HEK293 (cell line): ENCODE measurements at regions not wholly inside any gene's neighbourhood (a gene's known extent, or its start where the extent isn't known, plus 50 kb on each side); places are given as distances from the start of the nearest gene placed in this dataset.

Experiments
- CTCF ChIA-PET: fragments of 350-600 bp; formaldehyde crosslinking; extraction: SDS; loops from one replicate; lab custom pipeline; 2021; ENCODE audit warnings: antibody characterized with exemption; lab: Yijun Ruan, JAX
- POLR2A ChIA-PET: fragments of 300-600 bp; formaldehyde crosslinking; extraction: SDS; loops from one replicate; lab custom pipeline; 2020; ENCODE audit warnings: antibody characterized with exemption, inconsistent platforms; lab: Yijun Ruan, JAX
- H3K27ac ChIP-seq: fragments of 200-500 bp; sonication (Bioruptor generic); 2 replicates; pipeline ENCODE4 v1.5.1; 2014; ENCODE audit warnings: low read depth, low read length, control low read depth, inconsistent platforms; ENCODE audit errors: extremely low read depth
- H3K36me3 ChIP-seq, 2 experiments: fragments of 200-500 bp in 1 of 2; sonication (Bioruptor generic) in 1 of 2; 1 replicate in 1 of 2; 2 replicates in 1 of 2; pipeline ENCODE4 v1.5.1; 2014 to 2017; ENCODE audit warnings: inconsistent platforms in 2 of 2, low read length in 2 of 2; ENCODE audit not compliant: control insufficient read depth in 2 of 2, insufficient read depth in 1 of 2
- H3K4me1 ChIP-seq: fragments of 200-500 bp; sonication (Bioruptor generic); 2 replicates; pipeline ENCODE4 v1.5.1; 2014; ENCODE audit warnings: mild to moderate bottlenecking, low read length, inconsistent platforms; ENCODE audit not compliant: control insufficient read depth, insufficient read depth
- H3K4me3 ChIP-seq: 2 replicates; pipeline ENCODE4 v1.5.1; 2011; ENCODE audit warnings: low read depth, mild to moderate bottlenecking, control low read depth, low read length, moderate library complexity
- H3K9me3 ChIP-seq: fragments of 200-500 bp; sonication (Bioruptor generic); 2 replicates; pipeline ENCODE4 v1.5.1; 2014; ENCODE audit warnings: low read depth, low read length, inconsistent platforms; ENCODE audit not compliant: control insufficient read depth, insufficient read depth
- ATF2 ChIP-seq: fragments of 450-650 bp; formaldehyde crosslinking; IDR thresholded peaks from 2 replicates; pipeline ENCODE4 v1.5.1; 2016; ENCODE audit warnings: missing biosample characterization, missing genetic modification characterization, low read depth
- BCL11B ChIP-seq: fragments of 450-650 bp; formaldehyde crosslinking; IDR thresholded peaks from 2 replicates; pipeline ENCODE4 v1.5.1; 2016; ENCODE audit warnings: low read depth, missing biosample characterization, missing genetic modification characterization
- HOXD13 ChIP-seq: sonication (generic); formaldehyde crosslinking; IDR thresholded peaks from 2 replicates; pipeline ENCODE4 v1.8.0; 2022; ENCODE audit warnings: missing genetic modification reagents, borderline replicate concordance
- OVOL3 ChIP-seq: fragments of 450-650 bp; formaldehyde crosslinking; IDR thresholded peaks from 2 replicates; pipeline ENCODE4 v1.5.1; 2016; ENCODE audit warnings: missing biosample characterization, missing genetic modification characterization
- SETDB1 ChIP-seq: IDR thresholded peaks from one replicate; pipeline ENCODE4 v1.6.1; 2017; ENCODE audit warnings: mild to moderate bottlenecking, low read length, moderate library complexity, mixed read lengths; ENCODE audit not compliant: insufficient read length
- TCF7L2 ChIP-seq: IDR thresholded peaks from 2 replicates; pipeline ENCODE4 v1.6.1; 2011; ENCODE audit warnings: low read depth, mild to moderate bottlenecking, inconsistent platforms, low read length, moderate library complexity, borderline replicate concordance
- TRIM28 ChIP-seq: IDR thresholded peaks from 2 replicates; pipeline ENCODE4 v1.6.1; 2011; ENCODE audit warnings: low read length, control low read depth, borderline replicate concordance
- ZBTB7A ChIP-seq: fragments of 450-650 bp; formaldehyde crosslinking; IDR thresholded peaks from 2 replicates; pipeline ENCODE4 v1.5.1; 2016; ENCODE audit warnings: low read depth, missing biosample characterization, missing genetic modification characterization
- ZFHX2 ChIP-seq: fragments of 450-650 bp; formaldehyde crosslinking; conservative IDR thresholded peaks from 2 replicates; pipeline ENCODE4 v1.5.1; 2016; ENCODE audit warnings: missing biosample characterization, missing genetic modification characterization
- ZFP41 ChIP-seq: fragments of 450-650 bp; formaldehyde crosslinking; IDR thresholded peaks from 2 replicates; pipeline ENCODE4 v1.5.1; 2016; ENCODE audit warnings: missing biosample characterization, missing genetic modification characterization, borderline replicate concordance
- ZNF146 ChIP-seq: fragments of 450-650 bp; formaldehyde crosslinking; IDR thresholded peaks from 2 replicates; pipeline ENCODE4 v1.5.1; 2016; ENCODE audit warnings: missing biosample characterization, missing genetic modification characterization
- ZNF148 ChIP-seq: fragments of 450-650 bp; formaldehyde crosslinking; IDR thresholded peaks from 2 replicates; pipeline ENCODE4 v1.5.0; 2017; ENCODE audit warnings: missing biosample characterization, missing genetic modification characterization, borderline replicate concordance
- ZNF23 ChIP-seq: fragments of 450-650 bp; formaldehyde crosslinking; IDR thresholded peaks from 2 replicates; pipeline ENCODE4 v1.5.1; 2016; ENCODE audit warnings: missing biosample characterization, missing genetic modification characterization, borderline replicate concordance
- ZNF274 ChIP-seq, 2 experiments: fragments of 200-500 bp in 1 of 2; fragments of 450-650 bp in 1 of 2; sonication (Bioruptor generic) in 1 of 2; formaldehyde crosslinking in 1 of 2; IDR thresholded peaks; 2 replicates each; pipeline versions ENCODE4 v1.5.1 to v1.6.1; 2014 to 2016; ENCODE audit warnings: borderline replicate concordance in 1 of 2, inconsistent platforms in 1 of 2, low read length in 1 of 2, missing biosample characterization in 1 of 2, missing genetic modification characterization in 1 of 2
- ZNF302 ChIP-seq: fragments of 450-650 bp; formaldehyde crosslinking; IDR thresholded peaks from 2 replicates; pipeline ENCODE4 v1.5.1; 2016; ENCODE audit warnings: missing biosample characterization, missing genetic modification characterization, low read depth
- ZNF311 ChIP-seq: fragments of 450-650 bp; formaldehyde crosslinking; IDR thresholded peaks from 2 replicates; pipeline ENCODE4 v1.5.1; 2017; ENCODE audit warnings: missing biosample characterization, missing genetic modification characterization, borderline replicate concordance
- ZNF473 ChIP-seq: fragments of 450-650 bp; formaldehyde crosslinking; IDR thresholded peaks from 2 replicates; pipeline ENCODE4 v1.5.1; 2017; ENCODE audit warnings: missing biosample characterization, missing genetic modification characterization
- ZNF521 ChIP-seq: fragments of 450-650 bp; formaldehyde crosslinking; IDR thresholded peaks from 2 replicates; pipeline ENCODE4 v1.5.1; 2017; ENCODE audit warnings: missing biosample characterization, mild to moderate bottlenecking, missing genetic modification characterization
- ZNF544 ChIP-seq: fragments of 450-650 bp; formaldehyde crosslinking; IDR thresholded peaks from 2 replicates; pipeline ENCODE4 v1.5.0; 2017; ENCODE audit warnings: missing biosample characterization, missing genetic modification characterization
- ZNF677 ChIP-seq: fragments of 450-650 bp; IDR thresholded peaks from 2 replicates; pipeline ENCODE4 v1.5.0; 2018; ENCODE audit warnings: missing biosample characterization, mild to moderate bottlenecking, missing genetic modification characterization, moderate library complexity
- ZNF701 ChIP-seq: fragments of 450-650 bp; formaldehyde crosslinking; IDR thresholded peaks from 2 replicates; pipeline ENCODE4 v1.5.1; 2016; ENCODE audit warnings: missing biosample characterization, missing genetic modification characterization
- ZNF707 ChIP-seq: fragments of 450-650 bp; formaldehyde crosslinking; IDR thresholded peaks from 2 replicates; pipeline ENCODE4 v1.5.1; 2016; ENCODE audit warnings: missing biosample characterization, missing genetic modification characterization
- ZNF776 ChIP-seq: fragments of 450-650 bp; formaldehyde crosslinking; IDR thresholded peaks from 2 replicates; pipeline ENCODE4 v1.5.0; 2017; ENCODE audit warnings: missing biosample characterization, missing genetic modification characterization, borderline replicate concordance
- ZNF777 ChIP-seq: fragments of 450-650 bp; formaldehyde crosslinking; IDR thresholded peaks from 2 replicates; pipeline ENCODE4 v1.5.1; 2017; ENCODE audit warnings: missing biosample characterization, missing genetic modification characterization, borderline replicate concordance
- ZSCAN30 ChIP-seq: fragments of 450-650 bp; IDR thresholded peaks from 2 replicates; pipeline ENCODE4 v1.5.1; 2018; ENCODE audit warnings: missing biosample characterization, mild to moderate bottlenecking, missing genetic modification characterization, moderate library complexity

GRCh38 chr18:41043876-41044275 lies 911.2 kb upstream of the PIK3C3 start:
- H3K36me3 ChIP-seq = no peaks in the 10 kb centered on the region
- no peak overlapping the region for H3K4me3 ChIP-seq
- no peak overlapping the region for H3K27ac ChIP-seq
- ChIA-PET POLR2A (no interaction called here), CTCF (no interaction called here)
- H3K4me1 ChIP-seq = no peaks in the 10 kb centered on the region
- H3K9me3 ChIP-seq = no peaks in the 10 kb centered on the region
- TF ChIP-seq TCF7L2 = no peak

- no peak overlapping the region for H3K4me3 ChIP-seq
- TF ChIP-seq ZNF274 (IDR thresholded peaks at IDR 0.05; ENCODE audit: low read length) = no peak
- no peak for TF ChIP-seq ZNF274 (tag by site-specific recombination; IDR thresholded peaks at IDR 0.05; ENCODE audit: borderline replicate concordance)
- no peak for TF ChIP-seq ZFHX2 (tag by site-specific recombination)
- TF ChIP-seq SETDB1 = no peak
- TF ChIP-seq ZNF521 (tag by site-specific recombination) = no peak
- TF ChIP-seq ZNF776 = no peak
- TF ChIP-seq TRIM28 = no peak
- TF ChIP-seq ZNF23 (tag by site-specific recombination) = no peak
- TF ChIP-seq HOXD13 (CRISPR knock-in tag) = no peak
- no peak for TF ChIP-seq ZNF777
- TF ChIP-seq ZNF677 (tag by site-specific recombination) = no peak
- no peak for TF ChIP-seq OVOL3 (tag by site-specific recombination)
- TF ChIP-seq ZNF148 (tag by site-specific recombination) = no peak
- no peak for TF ChIP-seq ZBTB7A (tag by site-specific recombination)
- no peak for TF ChIP-seq ZNF311 (tag by site-specific recombination)
- TF ChIP-seq ZFP41 (tag by site-specific recombination) = no peak
- no peak for TF ChIP-seq ZNF707 (tag by site-specific recombination)
- TF ChIP-seq ZNF146 (tag by site-specific recombination) = no peak
- no peak for TF ChIP-seq ZSCAN30
- no peak for TF ChIP-seq ZNF701 (tag by site-specific recombination)
- TF ChIP-seq, all 188 proteins: peak for 0
- Histone ChIP-seq H3K36me3 (no peaks in the 10 kb centered on the region), H3K9me3 (no peaks in the 10 kb centered on the region), H3K27ac (no peak overlapping the region), H3K4me1 (no peaks in the 10 kb centered on the region)
- POLR2A ChIA-PET = no interaction called here
- CTCF ChIA-PET = no interaction called here
These were observed 912.2 kb upstream of the PIK3C3 start for GRCh38 chr18:41042866-41043265.

- Histone ChIP-seq H3K36me3 (no peaks in the 10 kb centered on the region), H3K9me3 (no peaks in the 10 kb centered on the region), H3K4me1 (no peaks in the 10 kb centered on the region), H3K27ac (no peak overlapping the region), H3K4me3 (no peak overlapping the region)
- ChIA-PET POLR2A (no interaction called here), CTCF (no interaction called here)
- TF ChIP-seq ZNF777 = no peak
- TF ChIP-seq ZNF302 (tag by site-specific recombination) = no peak
- TF ChIP-seq ZNF544 = no peak
- no peak for TF ChIP-seq ZNF473 (tag by site-specific recombination)
- TF ChIP-seq ATF2 (tag by site-specific recombination) = no peak
- no peak for TF ChIP-seq BCL11B (tag by site-specific recombination)
These were observed 917.0 kb upstream of the PIK3C3 start for GRCh38 chr18:41038071-41038470.
